SK-N-MC (cell line): ENCODE measurements at regions not wholly inside any gene's neighbourhood (a gene's known extent, or its start where the extent isn't known, plus 50 kb on each side); places are given as distances from the start of the nearest gene placed in this dataset.

Source experiments
- DNase-seq: peaks from one replicate; pipeline ENCODE4 v3.0.0-alpha.2; 2011; ENCODE audit warnings: low read depth, low spot score
- H3K27ac ChIP-seq: fragments of 200-600 bp; sonication (generic); 2 replicates; pipeline ENCODE4 v1.5.1; 2016; ENCODE audit warnings: mixed run types
- H3K36me3 ChIP-seq: fragments of 200-600 bp; sonication (generic); 2 replicates; pipeline ENCODE4 v1.6.1; 2017; ENCODE audit warnings: antibody characterized with exemption, low read length, mixed read lengths; ENCODE audit not compliant: insufficient read depth
- H3K4me3 ChIP-seq: fragments of 200-600 bp; sonication (generic); 2 replicates; pipeline ENCODE4 v1.5.1; 2016
- H3K9ac ChIP-seq: fragments of 200-600 bp; sonication (generic); 2 replicates; pipeline ENCODE4 v1.8.0; 2017; ENCODE audit warnings: mixed run types, mixed read lengths; ENCODE audit not compliant: insufficient read length
- H3K9me3 ChIP-seq: fragments of 200-600 bp; sonication (generic); 2 replicates; pipeline ENCODE4 v1.6.1; 2017; ENCODE audit warnings: low read depth, mild to moderate bottlenecking, antibody characterized with exemption, low read length, moderate library complexity, mixed read lengths
- EZH2 ChIP-seq: fragments of 200-600 bp; sonication (generic); IDR thresholded peaks from one replicate; pipeline ENCODE4 v1.6.1; 2017; ENCODE audit warnings: antibody characterized with exemption
- FOXP2 ChIP-seq: optimal IDR thresholded peaks from 2 replicates; pipeline ENCODE3; 2011; ENCODE audit warnings: mild to moderate bottlenecking, moderate library complexity; ENCODE audit not compliant: insufficient read depth; ENCODE audit errors: extremely low read length, control extremely low read depth
- POLR2AphosphoS5 ChIP-seq: IDR thresholded peaks from 2 replicates; pipeline ENCODE4 v1.6.1; 2012; ENCODE audit warnings: mild to moderate bottlenecking, low read depth, low read length, borderline replicate concordance

GRCh38 chr3:102112704-102113230 is 263.5 kb downstream of the NFKBIZ start:
- TF ChIP-seq POLR2AphosphoS5 (no peak), EZH2 (no peak), FOXP2 (no peak)
- no peaks in the 10 kb centered on the region for H3K9me3 ChIP-seq
- H3K27ac ChIP-seq = no peak overlapping the region
- no peak for DNase-seq
- no peak overlapping the region for H3K4me3 ChIP-seq
- no peaks in the 10 kb centered on the region for H3K36me3 ChIP-seq
- H3K9ac ChIP-seq = no peak overlapping the region

GRCh38 chr3:102113421-102114041 is 264.2 kb downstream of the NFKBIZ start:
- no peaks in the 10 kb centered on the region for H3K9me3 ChIP-seq
- no peaks in the 10 kb centered on the region for H3K36me3 ChIP-seq
- DNase-seq = no peak
- no peak overlapping the region for H3K4me3 ChIP-seq
- H3K9ac ChIP-seq = no peak overlapping the region
- no peak overlapping the region for H3K27ac ChIP-seq
- no peak for TF ChIP-seq POLR2AphosphoS5
- no peak for TF ChIP-seq EZH2
- TF ChIP-seq FOXP2 = no peak

GRCh38 chr3:102114264-102114979 is 265.1 kb downstream of the NFKBIZ start:
- Histone ChIP-seq H3K9ac (no peak overlapping the region), H3K4me3 (no peak overlapping the region), H3K9me3 (no peaks in the 10 kb centered on the region), H3K27ac (no peak overlapping the region), H3K36me3 (no peaks in the 10 kb centered on the region)
- no peak for TF ChIP-seq POLR2AphosphoS5
- no peak for TF ChIP-seq FOXP2
- no peak for DNase-seq

GRCh38 chr3:102122527-102122926 is 273.2 kb downstream of the NFKBIZ start:
- Histone ChIP-seq H3K4me3 (no peak overlapping the region), H3K9ac (no peak overlapping the region), H3K9me3 (no peaks in the 10 kb centered on the region), H3K36me3 (no peaks in the 10 kb centered on the region), H3K27ac (no peak overlapping the region)
- TF ChIP-seq FOXP2 = no peak
- no peak for TF ChIP-seq POLR2AphosphoS5
- no peak for TF ChIP-seq EZH2
- DNase-seq = no peak

GRCh38 chr3:102123590-102124190 is 274.4 kb downstream of the NFKBIZ start:
- no peaks in the 10 kb centered on the region for H3K9me3 ChIP-seq
- no peak overlapping the region for H3K9ac ChIP-seq
- TF ChIP-seq EZH2 (no peak), POLR2AphosphoS5 (no peak), FOXP2 (no peak)
- DNase-seq = no peak
- no peak overlapping the region for H3K4me3 ChIP-seq
- no peaks in the 10 kb centered on the region for H3K36me3 ChIP-seq
- H3K27ac ChIP-seq = no peak overlapping the region

- no peak overlapping the region for H3K27ac ChIP-seq
- no peaks in the 10 kb centered on the region for H3K36me3 ChIP-seq
- H3K9ac ChIP-seq = no peak overlapping the region
- no peaks in the 10 kb centered on the region for H3K9me3 ChIP-seq
- no peak for DNase-seq
- no peak overlapping the region for H3K4me3 ChIP-seq
- TF ChIP-seq FOXP2 (no peak), EZH2 (no peak), POLR2AphosphoS5 (no peak)
Observed at GRCh38 chr3:102124282-102124681, 275.0 kb downstream of the NFKBIZ start.

- TF ChIP-seq EZH2 = no peak
- TF ChIP-seq FOXP2 = no peak
- TF ChIP-seq POLR2AphosphoS5 = no peak
- no peak overlapping the region for H3K27ac ChIP-seq
- DNase-seq = no peak
- H3K4me3 ChIP-seq = no peak overlapping the region
- no peak overlapping the region for H3K9ac ChIP-seq
- no peaks in the 10 kb centered on the region for H3K9me3 ChIP-seq
- H3K36me3 ChIP-seq = no peaks in the 10 kb centered on the region
Observed at GRCh38 chr3:102124704-102125103, 275.4 kb downstream of the NFKBIZ start.

- DNase-seq = no peak
- no peaks in the 10 kb centered on the region for H3K9me3 ChIP-seq
- H3K9ac ChIP-seq = no peak overlapping the region
- H3K27ac ChIP-seq = no peak overlapping the region
- H3K36me3 ChIP-seq = no peaks in the 10 kb centered on the region
- no peak for TF ChIP-seq FOXP2
- TF ChIP-seq POLR2AphosphoS5 = no peak
- no peak for TF ChIP-seq EZH2
- no peak overlapping the region for H3K4me3 ChIP-seq
Observed at GRCh38 chr3:102125197-102125993, 276.1 kb downstream of the NFKBIZ start.
